ENCODE measurements at regions not wholly inside any gene's neighbourhood (a gene's known extent, or its start where the extent isn't known, plus 50 kb on each side); places are given as distances from the start of the nearest gene placed in this dataset.

DNA sequence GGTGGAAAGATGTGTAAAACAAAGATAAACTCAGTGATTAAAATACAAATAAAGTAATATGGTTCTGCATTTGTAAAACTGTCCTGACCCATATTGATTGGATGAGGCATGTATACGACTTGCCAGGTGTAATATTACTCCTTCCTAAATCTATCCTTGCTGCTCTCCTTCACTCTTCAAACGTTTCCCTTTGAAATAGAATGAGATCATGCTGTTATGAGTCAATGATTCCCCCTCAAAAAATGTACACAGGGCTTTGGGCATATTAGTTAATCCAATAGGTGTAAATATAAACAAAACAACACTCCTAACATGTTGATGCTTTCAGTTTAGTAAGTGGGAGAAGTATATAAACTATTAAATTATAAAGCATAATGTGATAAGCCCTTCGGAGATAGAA lies 117.4 kb upstream of the GPM6A start:
- Histone ChIP-seq H3K27me3 (ENCODE audit: low read length) (no peaks in the 10 kb centered on the region), H3K79me2 (ENCODE audit: insufficient read depth, low read length) (no peaks in the 10 kb centered on the region), H3K4me3 (ENCODE audit: insufficient read depth, low read length, poor library complexity, severe bottlenecking) (no peak overlapping the region), H3K9me3 (ENCODE audit: insufficient read depth, low read length) (no peaks in the 10 kb centered on the region), H3K27ac (ENCODE audit: low read depth, low read length) (no peak overlapping the region), H3K36me3 (ENCODE audit: low read length) (no peaks in the 10 kb centered on the region), H2AFZ (ENCODE audit: low read depth, low read length, severe bottlenecking) (no peak overlapping the region), H3K9me2 (replicated peaks; ENCODE audit: insufficient read depth, low read length) (no peaks in the 10 kb centered on the region), H3F3A (ENCODE audit: insufficient read depth) (no peaks in the 10 kb centered on the region), H4K20me1 (ENCODE audit: low read depth, low read length) (no peaks in the 10 kb centered on the region), H3K9ac (ENCODE audit: low read length) (no peak overlapping the region), H3K4me2 (ENCODE audit: low read depth, low read length, poor library complexity, severe bottlenecking) (no peak overlapping the region)
- TF ChIP-seq EZH2phosphoT487 (conservative IDR thresholded peaks at IDR 0.05; ENCODE audit: low read length) (no peak), CTCF (IDR thresholded peaks at IDR 0.05; ENCODE audit: insufficient read depth, low read length, poor library complexity, severe bottlenecking) (no peak)

GRCh38 chr4:175929932-175930331 lies 117.9 kb upstream of the GPM6A start:
- Histone ChIP-seq H3F3A (ENCODE audit: insufficient read depth) (no peaks in the 10 kb centered on the region), H3K79me2 (ENCODE audit: insufficient read depth, low read length) (no peaks in the 10 kb centered on the region), H3K9me3 (ENCODE audit: insufficient read depth, low read length) (no peaks in the 10 kb centered on the region), H2AFZ (ENCODE audit: low read depth, low read length, severe bottlenecking) (no peak overlapping the region), H4K20me1 (ENCODE audit: low read depth, low read length) (no peaks in the 10 kb centered on the region), H3K36me3 (ENCODE audit: low read length) (no peaks in the 10 kb centered on the region), H3K4me3 (ENCODE audit: insufficient read depth, low read length, poor library complexity, severe bottlenecking) (no peak overlapping the region), H3K9ac (ENCODE audit: low read length) (no peak overlapping the region), H3K9me2 (replicated peaks; ENCODE audit: insufficient read depth, low read length) (no peaks in the 10 kb centered on the region), H3K4me2 (ENCODE audit: low read depth, low read length, poor library complexity, severe bottlenecking) (no peak overlapping the region), H3K27me3 (ENCODE audit: low read length) (no peaks in the 10 kb centered on the region), H3K27ac (ENCODE audit: low read depth, low read length) (no peak overlapping the region)
- no peak for TF ChIP-seq EZH2phosphoT487 (conservative IDR thresholded peaks at IDR 0.05; ENCODE audit: low read length)
- TF ChIP-seq CTCF (IDR thresholded peaks at IDR 0.05; ENCODE audit: insufficient read depth, low read length, poor library complexity, severe bottlenecking) = no peak

DNA sequence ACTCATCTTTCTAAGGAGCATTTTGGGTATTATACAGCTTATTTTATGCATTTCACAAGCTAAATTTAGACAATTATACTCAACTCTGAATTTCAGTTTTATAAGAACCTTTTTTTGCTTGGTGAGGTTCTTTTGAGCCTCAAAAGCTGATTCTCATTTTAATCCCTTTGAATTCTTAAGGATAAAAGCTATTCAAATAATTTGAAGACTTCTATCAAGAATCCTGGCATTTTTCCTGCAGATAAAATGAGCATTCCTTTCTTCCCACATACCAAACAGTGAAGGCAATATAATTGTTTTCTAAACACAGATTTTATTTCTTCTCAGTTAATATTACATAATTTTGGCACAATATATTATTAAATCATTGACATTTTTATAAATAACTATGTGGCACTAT lies 118.4 kb upstream of the GPM6A start:
- H3K27me3 ChIP-seq (ENCODE audit: low read length) = no peaks in the 10 kb centered on the region
- H3K9me3 ChIP-seq (ENCODE audit: insufficient read depth, low read length) = no peaks in the 10 kb centered on the region
- no peak overlapping the region for H3K4me3 ChIP-seq (ENCODE audit: insufficient read depth, low read length, poor library complexity, severe bottlenecking)
- no peaks in the 10 kb centered on the region for H3F3A ChIP-seq (ENCODE audit: insufficient read depth)
- no peak overlapping the region for H2AFZ ChIP-seq (ENCODE audit: low read depth, low read length, severe bottlenecking)
- TF ChIP-seq EZH2phosphoT487 (conservative IDR thresholded peaks at IDR 0.05; ENCODE audit: low read length) (no peak), CTCF (IDR thresholded peaks at IDR 0.05; ENCODE audit: insufficient read depth, low read length, poor library complexity, severe bottlenecking) (no peak)
- H3K79me2 ChIP-seq (ENCODE audit: insufficient read depth, low read length) = no peaks in the 10 kb centered on the region
- no peaks in the 10 kb centered on the region for H3K36me3 ChIP-seq (ENCODE audit: low read length)
- no peak overlapping the region for H3K4me2 ChIP-seq (ENCODE audit: low read depth, low read length, poor library complexity, severe bottlenecking)
- no peaks in the 10 kb centered on the region for H4K20me1 ChIP-seq (ENCODE audit: low read depth, low read length)
- no peak overlapping the region for H3K9ac ChIP-seq (ENCODE audit: low read length)
- no peaks in the 10 kb centered on the region for H3K9me2 ChIP-seq (replicated peaks; ENCODE audit: insufficient read depth, low read length)
- no peak overlapping the region for H3K27ac ChIP-seq (ENCODE audit: low read depth, low read length)

DNA sequence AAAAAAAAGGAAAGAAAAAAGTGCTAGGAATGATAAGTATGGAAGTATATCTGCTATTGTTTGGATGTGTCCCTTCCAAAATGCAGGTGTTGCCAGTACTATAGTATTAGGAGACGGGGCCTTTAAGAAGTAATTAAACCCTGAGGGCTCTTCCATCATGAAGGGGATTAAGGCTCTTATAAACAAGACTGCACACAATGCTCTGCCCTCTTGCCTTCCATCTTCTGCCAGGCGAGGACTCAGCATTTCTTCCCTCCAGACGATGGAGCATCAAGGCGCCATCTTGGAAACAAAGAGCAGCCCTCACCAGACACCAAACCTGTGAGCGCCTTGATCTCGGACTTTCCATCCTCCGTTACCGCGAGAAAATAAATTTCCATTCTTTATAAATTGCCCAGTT lies 120.1 kb upstream of the GPM6A start:
- Histone ChIP-seq H3F3A (ENCODE audit: insufficient read depth) (no peaks in the 10 kb centered on the region), H3K4me2 (ENCODE audit: low read depth, low read length, poor library complexity, severe bottlenecking) (no peak overlapping the region), H4K20me1 (ENCODE audit: low read depth, low read length) (no peaks in the 10 kb centered on the region), H3K79me2 (ENCODE audit: insufficient read depth, low read length) (no peaks in the 10 kb centered on the region), H2AFZ (ENCODE audit: low read depth, low read length, severe bottlenecking) (no peak overlapping the region), H3K27me3 (ENCODE audit: low read length) (no peaks in the 10 kb centered on the region), H3K9ac (ENCODE audit: low read length) (no peak overlapping the region), H3K4me3 (ENCODE audit: insufficient read depth, low read length, poor library complexity, severe bottlenecking) (no peak overlapping the region), H3K27ac (ENCODE audit: low read depth, low read length) (no peak overlapping the region), H3K36me3 (ENCODE audit: low read length) (no peaks in the 10 kb centered on the region), H3K9me3 (ENCODE audit: insufficient read depth, low read length) (no peaks in the 10 kb centered on the region), H3K9me2 (replicated peaks; ENCODE audit: insufficient read depth, low read length) (no peaks in the 10 kb centered on the region)
- no peak for TF ChIP-seq CTCF (IDR thresholded peaks at IDR 0.05; ENCODE audit: insufficient read depth, low read length, poor library complexity, severe bottlenecking)
- no peak for TF ChIP-seq EZH2phosphoT487 (conservative IDR thresholded peaks at IDR 0.05; ENCODE audit: low read length)
